SK-N-SH (cell line): ENCODE measurements at regions not wholly inside any gene's neighbourhood (a gene's known extent, or its start where the extent isn't known, plus 50 kb on each side); places are given as distances from the start of the nearest gene placed in this dataset.

Source experiments
- GABPA ChIP-seq: IDR thresholded peaks from 2 replicates; pipeline ENCODE4 v1.4.0; 2012; ENCODE audit warnings: low read depth, mild to moderate bottlenecking
- JUND ChIP-seq: IDR thresholded peaks from 2 replicates; pipeline ENCODE4 v1.4.0; 2012
- MAX ChIP-seq: IDR thresholded peaks from 2 replicates; pipeline ENCODE4 v1.4.0; 2012; ENCODE audit warnings: low read depth
- MXI1 ChIP-seq: IDR thresholded peaks from 2 replicates; pipeline ENCODE4 v1.6.1; 2012; ENCODE audit warnings: mild to moderate bottlenecking, low read depth, low read length, improper control_type of control experiment
- POLR2AphosphoS5 ChIP-seq: IDR thresholded peaks from 2 replicates; pipeline ENCODE4 v1.6.1; 2012; ENCODE audit warnings: low read depth, low read length
- SIN3A ChIP-seq: IDR thresholded peaks from 2 replicates; pipeline ENCODE4 v1.6.1; 2012; ENCODE audit warnings: low read depth, mild to moderate bottlenecking, low read length, moderate library complexity, borderline replicate concordance
- SMC3 ChIP-seq: IDR thresholded peaks from 2 replicates; pipeline ENCODE4 v1.6.1; 2012; ENCODE audit warnings: low read depth, low read length, improper control_type of control experiment
- TF ChIP-seq, protein P1 (sequence below): fragments of 200-600 bp; sonication (generic); IDR thresholded peaks from 2 replicates; pipeline ENCODE4 v1.6.1; 2017; ENCODE audit warnings: antibody characterized with exemption, mild to moderate bottlenecking, moderate library complexity

- TF ChIP-seq, protein P1, sequence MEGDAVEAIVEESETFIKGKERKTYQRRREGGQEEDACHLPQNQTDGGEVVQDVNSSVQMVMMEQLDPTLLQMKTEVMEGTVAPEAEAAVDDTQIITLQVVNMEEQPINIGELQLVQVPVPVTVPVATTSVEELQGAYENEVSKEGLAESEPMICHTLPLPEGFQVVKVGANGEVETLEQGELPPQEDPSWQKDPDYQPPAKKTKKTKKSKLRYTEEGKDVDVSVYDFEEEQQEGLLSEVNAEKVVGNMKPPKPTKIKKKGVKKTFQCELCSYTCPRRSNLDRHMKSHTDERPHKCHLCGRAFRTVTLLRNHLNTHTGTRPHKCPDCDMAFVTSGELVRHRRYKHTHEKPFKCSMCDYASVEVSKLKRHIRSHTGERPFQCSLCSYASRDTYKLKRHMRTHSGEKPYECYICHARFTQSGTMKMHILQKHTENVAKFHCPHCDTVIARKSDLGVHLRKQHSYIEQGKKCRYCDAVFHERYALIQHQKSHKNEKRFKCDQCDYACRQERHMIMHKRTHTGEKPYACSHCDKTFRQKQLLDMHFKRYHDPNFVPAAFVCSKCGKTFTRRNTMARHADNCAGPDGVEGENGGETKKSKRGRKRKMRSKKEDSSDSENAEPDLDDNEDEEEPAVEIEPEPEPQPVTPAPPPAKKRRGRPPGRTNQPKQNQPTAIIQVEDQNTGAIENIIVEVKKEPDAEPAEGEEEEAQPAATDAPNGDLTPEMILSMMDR: no peak
- no peak for TF ChIP-seq MXI1
- TF ChIP-seq JUND: no peak
- no peak for TF ChIP-seq MAX
- TF ChIP-seq POLR2AphosphoS5: no peak
- no peak for TF ChIP-seq SIN3A
- no peak for TF ChIP-seq SMC3
- TF ChIP-seq GABPA: no peak
Measured at GRCh38 chr6:21507811-21508210, 85.7 kb upstream of the SOX4 start.
